Cerebellar cortex (tissue), 1 donor: ENCODE measurements at regions not wholly inside any gene's neighbourhood (a gene's known extent, or its start where the extent isn't known, plus 50 kb on each side); places are given as distances from the start of the nearest gene placed in this dataset.

Experiments
- DNase-seq: peaks from one replicate; pipeline ENCODE4 v3.0.0-alpha.2; 2015; ENCODE audit warnings: low spot score

DNA sequence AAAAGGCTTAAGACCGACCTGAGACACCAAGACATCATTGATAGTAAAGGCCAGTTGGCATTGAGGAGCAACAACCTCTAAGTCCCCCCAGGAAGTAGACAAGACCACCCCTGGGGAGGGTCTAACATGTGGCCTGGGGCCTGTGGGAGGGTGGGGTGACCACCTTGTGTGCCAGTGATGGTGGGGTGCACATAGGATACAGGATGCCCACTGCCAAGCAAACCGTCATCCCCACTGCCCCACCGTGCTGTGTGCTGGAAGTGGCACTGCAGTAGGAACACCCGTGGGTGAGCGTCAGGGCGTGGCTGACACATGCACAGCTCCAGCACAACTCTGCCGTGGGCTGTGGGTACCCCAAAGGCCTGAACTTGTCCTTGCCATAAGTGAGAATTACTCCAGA is 84.3 kb upstream of the LGALSL start:
- no peak for DNase-seq

- DNase-seq: no peak
Measured at GRCh38 chr2:64371727-64372126, 82.2 kb upstream of the LGALSL start.

- DNase-seq: no peak
Measured at GRCh38 chr2:64374686-64375085, 79.3 kb upstream of the LGALSL start.

GRCh38 chr2:64376926-64377325 is 77.0 kb upstream of the LGALSL start:
- no peak for DNase-seq

GRCh38 chr2:64379186-64379585 is 74.8 kb upstream of the LGALSL start:
- DNase-seq: no peak

DNA sequence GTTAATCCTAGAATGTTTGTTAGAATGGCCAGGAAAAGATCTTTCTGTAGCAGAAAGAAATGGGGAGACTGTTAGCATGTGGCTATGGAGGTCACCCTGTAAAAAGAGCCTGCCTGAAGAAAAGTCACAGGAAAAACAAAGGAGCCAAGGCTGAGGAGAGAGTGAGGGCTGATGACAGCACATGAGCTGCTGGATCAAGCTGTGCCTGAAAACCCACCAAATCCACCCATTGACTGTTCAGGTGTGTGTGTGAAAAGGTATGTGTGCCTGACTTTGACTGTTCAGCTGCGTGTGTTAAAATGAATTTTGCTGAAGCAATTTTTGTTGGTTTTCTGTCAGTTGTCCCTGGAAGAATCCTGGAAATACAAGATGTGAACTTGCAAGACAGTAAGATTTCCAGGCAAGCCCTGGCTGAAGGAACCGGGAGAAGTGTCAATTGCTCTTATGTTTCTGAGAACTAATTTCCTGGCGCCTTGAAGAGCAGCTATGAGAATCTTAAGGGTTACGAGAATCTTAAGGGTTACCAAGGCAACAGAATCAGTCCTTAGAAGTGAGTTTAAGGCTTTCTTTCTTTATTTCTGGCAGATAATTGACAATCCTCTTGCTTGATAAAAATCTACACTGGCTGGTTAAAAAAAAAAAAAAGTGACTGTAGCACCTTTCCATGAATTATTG is 73.0 kb upstream of the LGALSL start:
- no peak for DNase-seq

DNA sequence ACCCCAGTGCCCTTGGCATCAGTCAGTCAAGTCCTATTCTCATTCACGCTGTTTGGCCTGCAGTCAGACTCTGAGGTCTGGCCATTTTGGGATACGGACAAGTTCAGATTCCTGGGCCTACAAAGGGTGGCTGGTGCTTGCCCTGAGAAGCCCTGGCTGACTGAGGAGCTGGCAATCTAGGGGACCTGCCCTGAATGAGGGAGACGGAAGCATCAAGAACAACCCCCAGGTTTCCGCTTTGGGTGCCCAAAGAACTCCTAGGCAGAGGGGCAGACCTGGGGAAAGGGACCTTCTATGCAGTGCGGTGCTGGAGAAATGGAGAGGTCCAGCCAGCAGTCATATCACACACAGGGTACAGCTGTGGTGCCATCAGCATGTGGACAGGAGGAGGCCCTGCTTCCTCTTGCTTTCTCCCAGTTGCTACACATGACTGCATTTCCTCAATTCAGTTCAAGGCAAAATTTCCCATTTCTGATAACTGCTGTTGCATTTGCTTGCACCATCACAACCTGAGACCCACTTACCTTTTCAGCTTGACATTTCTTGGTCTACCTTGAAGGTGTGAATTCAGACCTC is 70.9 kb upstream of the LGALSL start:
- no peak for DNase-seq

GRCh38 chr2:64383881-64384280 is 70.1 kb upstream of the LGALSL start:
- no peak for DNase-seq

DNA sequence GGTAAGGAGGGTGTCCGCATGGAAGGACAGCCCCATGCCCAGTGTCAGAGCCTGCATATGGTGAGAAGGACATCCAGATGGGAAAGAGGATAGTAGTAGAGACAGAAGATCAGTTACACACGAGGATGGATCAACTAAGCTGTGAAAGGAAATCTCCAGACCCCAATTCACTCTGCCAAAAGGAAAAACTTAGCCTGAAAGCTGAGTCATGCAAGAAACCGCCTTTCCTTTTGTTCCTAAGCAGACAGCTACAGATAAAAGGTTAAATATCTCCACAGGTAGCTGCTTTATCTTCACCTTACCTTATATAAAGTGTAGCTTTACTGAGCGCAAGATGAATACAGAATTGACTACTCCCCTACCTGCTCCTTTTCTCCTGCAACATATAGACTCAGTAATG is 67.3 kb upstream of the LGALSL start:
- DNase-seq: no peak

GRCh38 chr2:64390586-64390985 is 63.4 kb upstream of the LGALSL start:
- DNase-seq: no peak

DNA sequence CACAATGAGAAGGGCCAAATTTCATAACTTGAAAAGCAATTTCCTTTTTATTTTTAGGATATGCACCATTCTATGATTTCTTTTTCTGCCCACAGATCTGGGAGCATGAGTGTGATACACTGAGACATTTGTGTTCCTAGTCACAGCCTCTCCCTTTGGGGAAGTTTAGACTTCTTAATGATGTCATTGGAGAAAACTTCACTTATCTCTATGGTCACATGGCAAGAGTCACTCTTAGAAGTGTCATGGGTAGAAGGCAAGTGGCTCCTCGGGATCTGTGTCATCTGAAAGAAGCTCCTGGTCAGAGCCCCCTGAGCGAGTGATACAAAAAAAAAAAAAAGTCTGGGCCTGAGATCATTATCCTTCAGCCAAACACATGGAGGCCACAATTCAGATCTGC is 62.5 kb upstream of the LGALSL start:
- DNase-seq: no peak

DNA sequence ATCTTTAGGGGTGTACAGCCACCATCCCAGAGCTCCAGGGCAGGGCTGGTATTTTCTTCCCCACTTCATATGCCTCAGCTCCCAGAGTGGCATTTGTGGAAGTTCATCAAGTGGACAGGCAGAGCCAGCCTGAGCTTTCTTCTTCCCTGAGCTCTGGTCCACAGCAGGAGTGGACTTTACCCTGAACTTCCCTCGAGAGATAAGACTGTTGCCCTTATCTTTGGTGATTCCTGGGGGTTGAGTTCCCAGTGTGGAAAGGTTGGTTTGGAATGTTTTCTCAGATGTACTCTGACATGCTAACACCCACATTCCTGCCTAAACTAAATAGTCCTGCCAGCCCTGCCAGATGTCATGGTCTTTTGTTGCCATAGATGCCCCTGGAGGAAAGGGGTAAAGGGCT is 62.0 kb upstream of the LGALSL start:
- no peak for DNase-seq

- DNase-seq: no peak
Measured at GRCh38 chr2:64392529-64392928, 61.4 kb upstream of the LGALSL start.

DNA sequence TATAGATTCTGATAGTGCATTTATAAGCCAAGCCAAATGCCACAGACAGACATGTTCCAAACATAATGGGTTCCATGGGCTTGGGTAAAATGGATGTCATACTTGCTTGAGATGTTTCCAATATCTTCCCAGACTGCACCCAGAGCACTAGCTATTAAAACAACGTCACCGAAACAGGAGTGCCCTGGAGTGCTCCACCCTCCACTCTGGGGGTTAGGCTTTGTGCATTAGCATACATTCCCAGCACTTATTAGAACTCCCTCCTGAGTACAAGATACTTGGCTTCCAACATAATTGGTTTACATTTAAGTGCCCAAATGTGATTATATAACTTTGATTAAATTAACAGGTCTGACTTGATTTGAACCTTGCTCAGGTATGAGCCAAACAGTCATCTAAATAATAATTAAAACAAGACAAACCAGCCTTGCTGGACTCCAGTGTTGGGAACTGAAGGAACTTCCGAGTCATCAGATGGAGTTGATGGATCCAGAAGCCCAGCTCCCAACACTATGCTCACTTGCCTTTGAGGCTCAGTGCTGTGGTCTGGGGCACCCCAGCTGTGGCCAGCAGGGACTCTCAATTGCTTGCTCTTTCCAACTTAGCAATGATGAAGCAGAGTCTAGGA is 60.5 kb upstream of the LGALSL start:
- DNase-seq: no peak

DNA sequence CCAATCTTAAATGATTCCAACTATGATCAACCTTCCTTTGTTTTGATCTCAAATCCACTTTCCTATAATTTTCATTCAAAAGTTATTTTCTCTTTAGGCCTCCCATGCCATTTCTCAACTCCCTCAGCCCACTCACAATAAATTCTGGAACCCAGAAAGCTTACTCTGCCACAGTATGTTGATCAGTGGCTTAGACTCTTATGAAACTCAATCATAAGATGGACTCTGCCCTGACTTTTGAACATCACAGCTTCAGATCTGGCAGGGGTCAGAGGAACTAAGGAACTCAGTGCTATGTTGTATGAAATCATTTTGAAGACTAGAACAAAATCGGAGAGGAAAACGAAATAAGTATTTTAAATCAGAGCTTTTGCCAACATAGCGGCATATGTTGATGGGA is 59.8 kb upstream of the LGALSL start:
- DNase-seq: no peak

DNA sequence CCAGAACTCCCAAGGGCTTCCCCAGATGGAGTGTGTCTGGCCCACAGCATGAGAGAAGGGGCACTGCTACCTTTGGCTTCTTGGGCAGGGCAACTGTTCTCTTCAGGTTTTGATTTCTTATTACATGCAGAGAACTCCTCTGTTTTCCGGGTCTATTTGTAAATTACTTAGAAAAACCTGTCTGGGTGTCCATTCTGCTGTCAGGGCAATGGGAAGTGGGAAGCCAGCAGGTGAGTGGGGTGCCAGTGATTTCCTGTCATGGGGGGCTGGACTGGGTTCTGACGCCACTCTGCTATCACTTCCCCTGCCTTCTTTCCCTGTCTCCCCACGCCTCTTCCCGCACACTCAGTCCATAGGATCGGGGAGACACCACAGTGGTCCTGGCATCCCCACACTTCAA is 58.0 kb upstream of the LGALSL start:
- no peak for DNase-seq

DNA sequence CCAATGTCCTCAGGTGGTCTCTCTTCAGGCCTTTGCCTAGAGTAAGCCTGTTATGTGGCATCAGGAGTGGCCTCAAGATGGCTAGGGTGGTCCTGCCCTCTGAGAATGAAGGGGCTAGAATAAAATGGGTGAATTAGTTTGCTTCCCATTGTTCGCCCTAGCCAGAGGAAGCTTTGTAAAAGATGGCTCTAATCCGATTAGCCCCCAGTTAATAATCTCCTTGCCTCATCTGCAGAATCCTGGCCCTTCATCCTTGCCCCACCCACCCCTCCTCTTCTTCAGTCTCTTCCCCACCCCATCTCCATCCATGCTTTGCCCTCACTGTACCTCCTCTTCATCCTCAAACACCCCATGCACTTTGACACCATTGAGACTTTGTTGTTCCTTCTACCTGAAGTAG is 57.4 kb upstream of the LGALSL start:
- no peak for DNase-seq

DNA sequence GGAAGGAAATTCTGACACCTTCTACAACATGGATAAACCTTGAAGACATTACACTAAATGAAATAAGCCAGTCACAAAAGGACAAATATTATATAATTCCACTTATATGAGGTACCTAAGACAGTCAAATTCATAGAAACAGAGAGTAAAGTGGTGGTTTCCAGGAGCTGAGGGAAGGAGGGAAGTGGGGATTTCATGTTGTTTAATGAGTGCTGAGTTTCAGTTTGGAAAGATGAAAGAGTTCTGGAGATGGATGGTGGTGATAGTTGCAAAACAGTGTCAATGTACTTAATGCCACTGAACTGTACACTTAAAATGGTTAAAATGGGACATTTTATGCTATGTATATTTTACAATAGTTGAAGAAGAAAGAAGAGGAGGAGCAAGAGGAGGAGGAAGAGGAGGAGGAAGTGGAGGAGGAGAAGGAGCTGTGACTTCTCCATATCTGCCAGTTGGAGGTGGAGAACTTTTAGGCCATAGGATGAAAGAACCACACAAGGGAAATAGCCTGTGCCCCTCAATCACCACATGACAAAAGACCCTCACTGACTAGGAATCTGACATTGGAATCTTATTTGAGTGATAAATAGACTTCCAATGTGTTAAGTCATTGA is 55.3 kb upstream of the LGALSL start:
- no peak for DNase-seq

DNA sequence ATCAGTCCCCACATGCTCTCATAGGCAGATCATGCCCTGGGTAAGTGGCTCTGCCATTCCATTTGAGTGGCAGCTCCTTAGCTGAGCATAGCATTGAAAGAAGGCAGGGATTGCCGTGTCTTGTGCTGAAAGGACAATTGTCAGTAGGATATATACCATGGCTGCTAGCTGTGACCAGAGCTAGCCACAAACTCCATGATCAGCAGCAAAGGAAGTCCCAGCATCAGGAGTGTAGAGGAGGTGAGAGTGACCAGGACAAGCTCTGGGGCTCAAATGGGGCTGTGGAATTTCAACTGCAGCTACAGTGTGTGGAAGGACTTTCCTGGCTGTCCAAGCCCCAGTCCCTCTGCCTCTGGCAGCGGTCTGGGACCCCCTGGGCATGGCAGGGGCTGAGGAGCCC is 54.4 kb upstream of the LGALSL start:
- DNase-seq: no peak

- no peak for DNase-seq
Measured at GRCh38 chr2:64400105-64400728, 53.7 kb upstream of the LGALSL start.

DNA sequence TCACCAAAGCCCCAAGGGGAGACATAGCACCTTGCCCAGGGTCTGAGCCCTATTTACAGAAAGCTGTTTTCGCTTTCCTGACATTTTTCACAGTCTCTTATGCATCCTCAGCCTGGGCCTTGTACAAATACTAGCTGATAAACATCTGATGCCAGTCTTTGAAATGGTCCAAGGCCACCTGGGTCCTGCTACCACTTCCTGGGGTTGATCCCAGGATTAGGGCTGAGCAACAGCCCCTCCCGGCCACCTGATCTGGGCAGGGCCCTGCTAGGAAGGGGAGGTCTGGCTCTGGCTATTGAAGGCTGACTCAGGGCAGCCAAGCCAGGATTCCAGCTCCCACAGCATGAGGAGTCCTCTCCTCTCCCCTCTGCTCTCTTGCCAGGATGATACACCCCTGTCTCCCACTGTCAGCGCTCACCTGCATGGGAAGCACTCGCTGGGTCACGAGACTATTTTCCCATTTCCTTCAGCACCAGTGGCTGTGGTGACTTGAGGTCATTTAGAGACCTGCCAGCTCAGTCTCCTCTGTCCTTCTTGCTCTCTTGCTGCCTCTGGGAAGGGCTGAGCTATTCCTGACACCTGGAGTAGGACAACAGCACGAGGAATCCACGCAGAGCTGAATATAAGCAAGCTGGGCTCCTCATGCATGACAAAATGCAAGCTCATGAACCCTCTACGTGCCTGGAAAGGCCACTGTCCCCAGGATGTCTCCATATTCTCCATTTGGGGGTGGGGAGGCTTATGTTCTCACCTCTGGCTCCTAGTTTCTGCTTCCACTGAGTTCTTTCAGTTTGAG is 53.0 kb upstream of the LGALSL start:
- DNase-seq: no peak

DNA sequence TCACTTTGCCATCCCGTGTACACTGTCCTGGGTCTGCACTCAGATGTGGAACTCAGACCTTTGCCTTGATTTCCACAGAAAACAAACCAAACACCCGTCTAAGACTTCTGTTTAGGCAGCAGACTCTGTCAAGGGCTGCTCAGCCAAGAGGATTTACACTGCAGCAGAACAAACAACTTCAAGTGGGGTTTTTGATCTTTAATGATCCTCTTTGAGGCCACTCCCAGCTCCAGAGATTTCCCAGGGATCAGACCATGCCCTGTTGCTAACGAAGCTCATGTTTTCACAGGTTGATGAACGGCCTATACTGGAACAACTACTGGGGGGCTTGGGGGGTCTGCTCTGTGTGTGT is 52.5 kb upstream of the LGALSL start:
- no peak for DNase-seq
